HG03095 (cell line): ENCODE measurements at regions not wholly inside any gene's neighbourhood (a gene's known extent, or its start where the extent isn't known, plus 50 kb on each side); places are given as distances from the start of the nearest gene placed in this dataset.
"Not testable (repeated sequence)": the region's sequence is repeated elsewhere in the genome, so short reads cannot be mapped to it uniquely, and the experiment has no call there.

Experiments used
- ATAC-seq: cut with Tn5 transposase; IDR thresholded peaks from one replicate; pipeline ENCODE4 v1.9.1; 2021; ENCODE audit warnings: moderate library complexity; ENCODE audit not compliant: unreplicated experiment

GRCh38 chr7:20519645-20520044 is 95.8 kb upstream of the ABCB5 start:
- ATAC-seq = no peak

- no peak for ATAC-seq
Measured at GRCh38 chr7:20520530-20520929, 94.9 kb upstream of the ABCB5 start.

- ATAC-seq = no peak
Measured at GRCh38 chr7:20521243-20521642, 94.2 kb upstream of the ABCB5 start.

- no peak for ATAC-seq
Measured at GRCh38 chr7:20529260-20529659, 86.2 kb upstream of the ABCB5 start.

GRCh38 chr7:20532890-20533289 is 82.6 kb upstream of the ABCB5 start:
- no peak for ATAC-seq

GRCh38 chr7:20534543-20534942 is 80.9 kb upstream of the ABCB5 start:
- ATAC-seq = no peak

GRCh38 chr7:20535541-20535940 is 79.9 kb upstream of the ABCB5 start:
- ATAC-seq = no peak

GRCh38 chr7:20539201-20539600 is 76.3 kb upstream of the ABCB5 start:
- no peak for ATAC-seq

- peak; percentile 64 for ATAC-seq
Measured at GRCh38 chr7:20541608-20542349, 73.7 kb upstream of the ABCB5 start.

GRCh38 chr7:20542594-20542993 is 72.9 kb upstream of the ABCB5 start:
- ATAC-seq = no peak

- no peak for ATAC-seq
Measured at GRCh38 chr7:20543500-20543899, 72.0 kb upstream of the ABCB5 start.

- no peak for ATAC-seq
Measured at GRCh38 chr7:20545016-20545415, 70.5 kb upstream of the ABCB5 start.

GRCh38 chr7:20546958-20547357 is 68.5 kb upstream of the ABCB5 start:
- not testable (repeated sequence) for ATAC-seq

GRCh38 chr7:20554072-20554471 is 61.4 kb upstream of the ABCB5 start:
- no peak for ATAC-seq

GRCh38 chr7:20556091-20556490 is 59.4 kb upstream of the ABCB5 start:
- no peak for ATAC-seq

- ATAC-seq = no peak
Measured at GRCh38 chr7:20557116-20557515, 58.4 kb upstream of the ABCB5 start.

- ATAC-seq = no peak
Measured at GRCh38 chr7:20558963-20559716, 56.3 kb upstream of the ABCB5 start.

GRCh38 chr7:20559883-20560282 is 55.6 kb upstream of the ABCB5 start:
- no peak for ATAC-seq

GRCh38 chr7:20560325-20561180 is 54.9 kb upstream of the ABCB5 start:
- no peak for ATAC-seq

GRCh38 chr7:20561466-20561865 is 54.0 kb upstream of the ABCB5 start:
- ATAC-seq = no peak

- no peak for ATAC-seq
Measured at GRCh38 chr7:20561908-20562307, 53.6 kb upstream of the ABCB5 start.

- no peak for ATAC-seq
Measured at GRCh38 chr7:20562461-20562860, 53.0 kb upstream of the ABCB5 start.
